NK-92 treated with Interleukin-12 subunit alpha and Interleukin-12 subunit beta, amount 100 ng/mL, for 24 hours (cell line): ENCODE measurements at regions not wholly inside any gene's neighbourhood (a gene's known extent, or its start where the extent isn't known, plus 50 kb on each side); places are given as distances from the start of the nearest gene placed in this dataset.

Source experiments
- DNase-seq: peaks from one replicate; lab custom pipeline; 2025; lab: John Stamatoyannopoulos, UW

DNA sequence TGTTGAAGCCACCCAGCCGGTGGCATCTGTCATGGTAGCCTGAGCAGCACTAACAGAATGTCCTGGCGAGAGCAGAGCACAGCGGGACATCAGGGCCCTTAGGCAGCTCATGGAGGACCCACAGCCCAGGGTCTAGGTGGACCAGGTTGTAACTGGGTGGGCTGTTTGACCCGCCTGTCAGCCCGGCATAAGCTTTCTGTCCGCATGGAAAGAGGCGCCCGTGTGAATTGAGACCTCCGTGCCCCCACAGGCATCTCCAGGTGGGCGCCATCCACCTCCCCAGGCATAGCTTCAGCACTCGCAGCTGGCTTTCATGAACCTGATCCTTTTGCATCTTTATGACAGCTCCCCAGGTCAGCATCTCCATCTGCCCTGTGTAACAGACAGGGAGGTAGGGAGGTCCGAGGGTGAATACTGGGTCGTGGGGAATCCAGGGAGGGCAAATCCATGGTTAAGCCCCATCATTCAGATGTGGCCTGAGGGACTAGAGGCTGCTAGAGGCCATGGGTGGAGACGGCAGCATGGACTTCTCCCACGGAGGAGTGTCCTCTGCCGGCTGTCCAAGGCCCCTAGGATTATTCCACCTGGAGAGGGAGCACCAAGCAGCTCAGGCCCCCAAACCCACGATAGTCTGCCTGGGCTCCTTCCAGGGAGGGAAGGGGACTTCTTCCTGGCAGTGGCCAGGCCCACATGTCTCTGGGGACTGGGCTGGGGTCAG lies 371.6 kb upstream of the MKI67 start:
- DNase-seq, result no peak

- DNase-seq, result no peak
Measured at GRCh38 chr10:128498378-128498730, 372.1 kb upstream of the MKI67 start.

DNA sequence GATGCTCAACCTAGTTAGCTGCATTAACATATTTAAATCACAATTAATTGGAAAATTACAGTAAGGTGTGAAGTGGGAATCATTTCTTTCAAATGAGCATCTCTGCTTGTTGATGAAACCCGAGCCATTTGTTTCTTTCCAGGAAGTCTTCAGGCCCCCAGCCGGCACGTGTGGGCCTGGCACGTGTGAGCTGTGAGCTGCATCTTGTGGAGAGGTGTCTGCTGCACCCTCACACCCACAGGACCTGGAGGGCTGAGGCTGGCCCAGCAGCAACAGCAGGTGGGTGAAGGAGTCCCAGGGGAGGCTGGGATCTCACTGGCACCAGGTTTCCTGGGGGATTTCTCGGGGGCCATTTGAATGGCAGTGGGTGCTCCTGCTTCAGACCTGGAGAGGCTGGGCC lies 372.5 kb upstream of the MKI67 start:
- DNase-seq, result no peak

- DNase-seq, result no peak
Measured at GRCh38 chr10:128499486-128499885, 373.3 kb upstream of the MKI67 start.

DNA sequence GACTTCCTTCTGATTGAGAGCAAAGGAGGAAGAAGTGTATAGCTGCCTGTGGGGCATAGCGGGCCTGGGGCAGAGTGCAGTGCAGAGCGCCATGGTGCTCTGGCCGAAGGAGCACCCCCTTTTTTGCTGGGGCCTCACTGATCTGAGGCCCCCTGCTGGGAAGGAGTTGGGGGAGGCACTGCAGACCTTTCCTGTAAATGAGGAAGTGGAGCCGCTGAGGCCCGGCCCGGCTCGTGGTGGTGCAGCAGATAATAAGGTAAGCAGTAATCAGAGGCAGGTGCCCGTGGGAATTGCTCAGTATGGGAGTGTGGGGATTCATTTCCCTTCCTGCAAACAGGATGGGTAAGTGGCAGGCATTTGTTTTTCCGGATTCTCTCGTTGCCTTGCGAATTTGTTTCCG lies 373.7 kb upstream of the MKI67 start:
- no peak for DNase-seq

GRCh38 chr10:128500642-128501041 lies 374.4 kb upstream of the MKI67 start:
- DNase-seq, result no peak

DNA sequence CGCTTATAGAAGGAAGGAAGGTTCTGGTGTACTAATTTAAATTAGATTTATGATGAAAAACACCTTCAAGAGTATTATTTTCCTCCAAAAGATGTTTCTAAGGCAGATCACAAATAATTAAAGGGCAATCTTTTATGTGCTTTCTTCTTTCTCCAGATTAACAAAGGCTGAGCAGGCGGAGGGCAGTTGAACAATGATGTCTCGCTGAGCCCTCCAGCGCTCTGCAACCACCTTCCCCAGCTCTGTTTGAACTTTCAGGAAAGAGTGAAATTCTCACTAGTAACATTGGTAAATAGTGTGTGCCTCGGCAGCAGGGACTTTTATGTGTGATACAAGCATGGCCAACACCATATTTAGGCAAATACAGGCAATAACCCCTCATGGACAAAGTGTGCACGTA lies 379.1 kb upstream of the MKI67 start:
- no peak for DNase-seq

GRCh38 chr10:128506423-128506822 lies 380.2 kb upstream of the MKI67 start:
- DNase-seq, result no peak

GRCh38 chr10:128507066-128507465 lies 380.8 kb upstream of the MKI67 start:
- DNase-seq, result no peak

DNA sequence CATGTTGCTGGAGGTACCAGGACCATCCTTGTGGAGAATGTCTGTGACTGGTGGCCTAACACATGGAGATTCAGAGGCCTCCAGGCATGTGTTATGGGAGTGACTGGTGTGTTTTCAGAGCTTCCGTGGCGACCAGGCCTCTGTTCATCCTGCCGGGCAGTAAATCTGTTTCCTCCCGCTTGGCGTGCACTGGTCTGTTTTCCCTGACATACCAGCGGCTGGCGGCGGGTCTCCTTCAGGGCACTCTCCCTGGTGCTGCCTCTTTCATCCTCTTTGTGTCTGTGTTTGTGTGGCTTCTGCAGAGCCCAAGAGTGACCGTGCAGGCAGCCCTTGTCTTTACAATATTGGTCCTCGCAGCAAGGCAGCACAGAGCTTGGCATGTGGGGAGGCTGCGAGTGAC lies 385.1 kb upstream of the MKI67 start:
- DNase-seq, result no peak

GRCh38 chr10:128512767-128513166 lies 386.5 kb upstream of the MKI67 start:
- DNase-seq, result no peak

DNA sequence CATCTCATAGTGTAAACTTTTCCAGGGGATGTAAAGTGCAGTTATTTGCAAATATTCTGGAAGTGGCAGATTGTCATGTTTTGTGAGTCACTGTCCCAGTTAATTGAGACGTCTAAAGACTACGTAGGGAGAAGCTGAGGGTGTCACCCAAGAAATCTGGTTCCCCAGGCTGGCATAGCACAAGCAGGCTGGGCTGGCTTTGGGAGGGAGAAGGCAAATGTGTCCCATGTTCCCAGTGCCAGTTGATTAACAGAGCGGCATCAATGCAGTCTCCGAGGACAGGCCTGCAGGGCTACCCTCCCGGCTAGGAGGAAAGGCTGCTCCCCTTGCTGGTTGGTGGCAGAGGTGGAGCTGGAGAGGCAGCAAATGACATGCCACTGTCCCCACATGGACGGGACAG lies 388.3 kb upstream of the MKI67 start:
- DNase-seq, result no peak

GRCh38 chr10:128516180-128516579 lies 390.0 kb upstream of the MKI67 start:
- no peak for DNase-seq

GRCh38 chr10:128517167-128517566 lies 390.9 kb upstream of the MKI67 start:
- no peak for DNase-seq

- DNase-seq, result no peak
Measured at GRCh38 chr10:128518000-128518399, 391.8 kb upstream of the MKI67 start.

GRCh38 chr10:128519581-128519980 lies 393.4 kb upstream of the MKI67 start:
- no peak for DNase-seq

DNA sequence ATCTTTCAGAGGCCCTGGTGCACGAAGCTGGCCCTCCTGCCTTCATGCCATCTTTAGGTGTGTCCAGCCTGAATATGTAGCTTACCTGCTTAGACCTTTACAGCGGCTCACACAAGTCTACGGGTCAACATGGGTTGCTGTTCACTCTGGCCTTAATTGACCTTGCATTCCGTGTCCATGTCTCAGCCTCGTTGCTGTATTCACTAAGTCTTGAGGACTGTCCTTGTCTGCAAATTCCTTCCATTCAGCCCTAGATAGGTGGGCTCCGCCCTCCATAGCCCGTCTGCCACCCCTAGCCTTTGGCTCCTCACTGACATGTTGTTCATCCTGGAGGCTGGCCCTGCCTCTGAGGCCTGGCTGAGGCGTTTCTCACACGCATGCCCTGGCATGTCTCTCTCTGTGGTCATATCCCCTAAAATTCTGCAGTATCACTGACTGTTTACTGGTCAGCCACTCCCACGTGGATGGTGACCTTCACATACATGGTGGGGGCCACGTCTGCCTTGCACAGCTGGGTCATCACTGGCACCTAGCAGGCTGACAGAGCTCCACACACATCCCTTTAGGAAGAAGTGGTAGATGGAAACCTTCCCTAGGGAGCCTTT lies 394.1 kb upstream of the MKI67 start:
- no peak for DNase-seq

DNA sequence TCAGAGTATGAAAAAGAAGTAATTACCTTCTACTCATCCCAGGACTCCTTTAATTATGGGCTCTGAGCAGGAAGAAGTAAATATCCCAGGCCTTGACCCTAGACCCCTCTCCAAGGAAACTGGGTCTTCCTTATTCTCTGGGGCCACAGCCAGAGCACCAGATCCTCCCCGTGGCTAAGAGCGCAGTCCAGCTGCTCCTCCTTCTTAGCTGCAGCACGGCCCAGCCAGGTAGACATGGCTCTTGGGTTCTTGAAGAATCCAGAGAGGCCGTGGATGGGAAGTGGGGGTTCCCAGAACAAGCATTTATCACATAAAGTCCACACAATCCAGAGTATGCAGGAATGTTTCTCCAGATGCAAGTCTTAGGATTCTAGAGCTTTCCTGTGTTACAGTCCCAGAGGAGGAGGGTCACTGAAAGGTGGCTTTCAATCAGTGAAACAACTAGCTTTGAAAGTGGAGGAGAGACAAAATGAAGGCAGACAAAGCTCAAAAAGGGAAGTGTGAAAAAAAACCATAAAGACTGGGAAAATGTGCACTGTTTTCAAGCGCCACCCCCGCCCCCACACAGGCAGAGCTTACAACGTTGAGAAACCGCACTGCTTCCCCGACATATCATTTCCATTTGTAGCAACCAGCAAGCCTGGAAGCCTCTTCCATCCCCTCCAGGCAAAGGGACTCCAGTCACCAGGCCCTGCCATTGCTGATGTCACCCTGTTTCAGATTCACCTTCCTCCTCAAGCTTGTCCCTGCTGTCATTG lies 396.5 kb upstream of the MKI67 start:
- DNase-seq, result no peak

DNA sequence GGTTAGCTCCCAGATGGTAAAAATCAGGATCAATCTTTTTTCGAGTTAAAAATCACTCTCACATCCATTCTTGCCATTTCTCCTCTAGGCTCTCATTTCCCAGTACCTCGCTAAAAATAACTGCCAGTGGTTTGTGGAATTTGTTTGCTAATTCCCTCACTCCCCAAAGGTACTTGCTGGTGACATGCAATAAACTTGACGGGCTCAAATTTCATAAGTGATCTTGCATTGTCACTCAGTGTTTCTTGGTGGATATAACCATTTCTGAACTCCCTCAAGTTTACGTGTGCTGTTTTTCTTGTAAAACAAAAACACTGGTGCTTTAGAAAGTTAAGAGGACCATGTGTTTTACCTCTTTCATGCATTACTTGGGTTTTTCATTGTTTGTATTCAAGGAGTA lies 399.2 kb upstream of the MKI67 start:
- no peak for DNase-seq

DNA sequence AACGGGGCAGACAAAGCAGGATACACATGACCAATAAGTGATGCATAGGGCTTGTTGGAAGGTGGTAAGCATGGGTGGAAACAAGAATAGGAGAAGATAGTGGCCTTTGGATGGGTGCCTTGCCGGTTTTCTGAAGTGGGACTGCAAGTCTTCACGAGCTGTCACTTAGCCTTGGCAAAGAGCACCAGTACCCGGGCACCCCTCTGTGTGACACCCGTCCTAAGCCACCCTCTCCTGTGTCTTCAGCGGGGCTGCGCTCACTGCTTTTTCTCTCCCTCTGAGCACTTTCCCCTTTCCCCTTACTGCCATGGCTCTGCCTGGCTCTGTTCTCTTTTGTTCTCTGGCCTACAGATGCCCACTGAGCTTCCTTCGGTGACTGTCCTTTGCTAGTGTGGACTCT lies 399.7 kb upstream of the MKI67 start:
- no peak for DNase-seq

DNA sequence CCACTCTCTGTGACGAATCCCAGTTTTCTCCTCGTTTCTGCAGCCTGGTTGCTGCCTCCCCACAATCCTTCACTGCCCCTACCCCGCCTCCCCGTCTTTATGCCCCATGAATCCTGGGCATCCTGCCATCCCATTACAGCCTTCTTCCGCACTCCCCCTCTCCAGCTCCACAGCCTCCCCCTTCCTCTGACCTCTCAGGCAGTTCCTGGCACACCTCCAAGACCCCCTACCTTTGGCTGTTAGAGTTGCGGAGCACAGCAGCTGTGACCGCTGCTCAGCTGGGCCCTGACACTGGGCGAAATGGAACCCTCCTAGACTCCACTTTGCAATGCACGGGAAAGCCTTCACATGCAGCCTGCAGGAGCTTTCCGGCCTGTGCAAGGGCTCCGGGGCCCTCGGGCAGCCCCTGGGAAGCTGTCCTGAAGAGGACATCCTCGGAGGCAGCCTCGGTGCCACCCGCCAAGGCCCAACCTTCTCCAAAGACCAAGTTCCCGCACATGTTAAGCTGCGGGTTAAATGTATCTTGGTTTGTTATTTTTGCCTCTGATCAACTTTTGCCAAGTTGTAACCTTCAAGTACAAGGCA lies 400.7 kb upstream of the MKI67 start:
- DNase-seq, result no peak

DNA sequence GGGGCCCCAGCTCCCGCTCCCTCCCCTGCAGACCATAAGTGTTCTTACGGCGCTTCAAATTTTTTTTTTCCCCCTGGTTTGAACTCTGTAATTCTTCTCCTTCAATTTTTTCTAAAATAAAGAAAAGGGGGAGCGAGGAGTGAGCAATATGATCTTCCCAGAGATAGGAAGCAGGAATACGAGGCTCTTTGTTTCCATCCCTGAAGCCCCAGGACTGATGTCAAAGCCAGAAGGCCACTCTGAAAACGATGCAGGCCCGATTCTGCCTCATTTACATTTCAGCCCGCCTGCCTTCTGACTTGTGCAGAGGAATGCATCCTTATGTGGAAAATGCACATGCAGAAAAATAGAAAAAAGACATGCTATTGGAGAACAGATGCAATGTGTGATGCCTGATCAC lies 401.5 kb upstream of the MKI67 start:
- DNase-seq, result no peak

GRCh38 chr10:128528167-128528566 lies 401.9 kb upstream of the MKI67 start:
- DNase-seq, result no peak
